ENCODE measurements at regions not wholly inside any gene's neighbourhood (a gene's known extent, or its start where the extent isn't known, plus 50 kb on each side); places are given as distances from the start of the nearest gene placed in this dataset.

- no peak for TF ChIP-seq CTCF (conservative IDR thresholded peaks at IDR 0.05)
- TF ChIP-seq ZFX (IDR thresholded peaks at IDR 0.05), result no peak
Observed at GRCh38 chr1:244192325-244192724, 141.2 kb downstream of the ZBTB18 start.

Data from C4-2B (cell line).